ENCODE measurements at regions not wholly inside any gene's neighbourhood (a gene's known extent, or its start where the extent isn't known, plus 50 kb on each side); places are given as distances from the start of the nearest gene placed in this dataset.

DNA sequence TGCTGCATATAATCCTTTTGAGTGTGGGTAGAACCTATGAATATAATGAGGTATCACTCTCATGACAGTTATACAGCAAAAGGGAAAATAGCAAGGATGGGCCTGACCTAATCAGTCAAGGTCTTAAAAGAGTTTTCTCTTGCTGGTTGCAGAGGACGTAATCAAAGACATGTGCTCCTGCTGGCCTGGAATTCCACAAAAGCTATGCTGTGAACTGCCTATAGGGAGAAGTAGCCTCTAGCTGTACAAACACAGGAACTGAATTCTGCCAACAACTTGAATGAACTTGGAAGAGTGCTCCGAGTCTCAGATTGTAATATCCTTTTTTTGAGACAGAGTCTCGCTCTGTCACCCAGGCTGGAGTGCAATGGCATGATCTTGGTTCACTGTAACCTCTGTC, 195.6 kb downstream of the PLK2 start:
- no peak overlapping the region for H2AFZ ChIP-seq (ENCODE audit: low read length)
- DNase-seq (ENCODE audit: low spot score) = no peak
- H4K91ac ChIP-seq (ENCODE audit: low read depth, low read length, poor library complexity) = no peak overlapping the region
- no CpG with 5 or more reads among the region's 3 CpGs for WGBS, 2 donors (ENCODE audit: extremely low coverage in 2 of 2, insufficient read length in 2 of 2, insufficient replicate concordance in 1 of 2)
- H3K4ac ChIP-seq (ENCODE audit: low read length) = no peak overlapping the region
- no peak overlapping the region for H3K4me2 ChIP-seq (ENCODE audit: insufficient read depth, low read length, poor library complexity, severe bottlenecking)
- no peaks in the 10 kb centered on the region for H3K27me3 ChIP-seq (ENCODE audit: control insufficient read depth in 3 of 3, insufficient read depth in 3 of 3, low read depth in 1 of 3, low read length in 3 of 3)
- no peak overlapping the region for H3K23ac ChIP-seq (ENCODE audit: low read depth, low read length, poor library complexity)
- no peak overlapping the region for H3K18ac ChIP-seq (ENCODE audit: low read length)
- no peak overlapping the region for H2BK5ac ChIP-seq (ENCODE audit: low read length)
- H3K4me3 ChIP-seq (ENCODE audit: low read length in 2 of 2) = no peak overlapping the region
- no peak overlapping the region for H2BK12ac ChIP-seq (ENCODE audit: low read length)
- peaks cover 1 to 5% of the 10 kb centered on the region in 2 donors for H3K4me1 ChIP-seq (ENCODE audit: control insufficient read depth in 2 of 2, insufficient read depth in 1 of 2, low read depth in 1 of 2, low read length in 2 of 2)
- no peak overlapping the region for H2BK120ac ChIP-seq (ENCODE audit: low read depth, low read length)
- H3K9ac ChIP-seq (ENCODE audit: low read depth, low read length, poor library complexity) = no peak overlapping the region
- H3K9me3 ChIP-seq (replicated peaks in 1 of 2; ENCODE audit: control insufficient read depth in 2 of 2, insufficient read depth in 1 of 2, low read depth in 1 of 2, low read length in 2 of 2) = no peaks in the 10 kb centered on the region
- no peak overlapping the region for H4K8ac ChIP-seq (ENCODE audit: low read depth, low read length)
- H3K79me1 ChIP-seq (ENCODE audit: low read depth, low read length) = no peaks in the 10 kb centered on the region
- no peaks in the 10 kb centered on the region for H3K36me3 ChIP-seq (replicated peaks in 1 of 2; ENCODE audit: control insufficient read depth in 2 of 2, insufficient read depth in 2 of 2, low read length in 2 of 2)
- H3K27ac ChIP-seq (replicated peaks; ENCODE audit: low read length) = no peak overlapping the region
- no peak overlapping the region for H2BK15ac ChIP-seq (ENCODE audit: low read length)
- no peak overlapping the region for H2AK5ac ChIP-seq (ENCODE audit: low read depth, low read length)
- H3K14ac ChIP-seq (ENCODE audit: low read length) = no peak overlapping the region

DNA sequence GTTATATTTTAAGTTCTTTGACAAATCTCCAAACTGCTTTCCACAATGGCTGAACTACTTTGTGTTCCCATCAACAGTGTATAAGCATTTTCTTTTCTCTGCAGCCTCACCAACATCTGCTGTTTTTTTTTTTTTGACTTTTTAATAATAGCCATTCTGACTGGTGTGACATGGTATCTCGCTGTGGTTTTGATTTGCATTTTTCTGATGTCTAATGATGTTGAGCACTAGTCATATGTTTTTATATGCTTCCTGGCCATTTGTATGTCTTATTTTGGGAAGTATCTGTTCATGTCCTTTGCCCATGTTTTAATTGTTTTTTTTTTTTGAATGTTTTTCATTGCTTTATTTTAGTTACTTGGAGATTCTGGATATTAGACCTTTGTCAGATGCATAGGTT, 196.6 kb downstream of the PLK2 start:
- Histone ChIP-seq H3K4ac (ENCODE audit: low read length) (no peak overlapping the region), H3K36me3 (replicated peaks in 1 of 2; ENCODE audit: control insufficient read depth in 2 of 2, insufficient read depth in 2 of 2, low read length in 2 of 2) (no peaks in the 10 kb centered on the region), H3K79me1 (ENCODE audit: low read depth, low read length) (no peaks in the 10 kb centered on the region), H3K9ac (ENCODE audit: low read depth, low read length, poor library complexity) (no peak overlapping the region), H3K18ac (ENCODE audit: low read length) (no peak overlapping the region), H3K14ac (ENCODE audit: low read length) (no peak overlapping the region), H3K4me2 (ENCODE audit: insufficient read depth, low read length, poor library complexity, severe bottlenecking) (no peak overlapping the region), H2BK120ac (ENCODE audit: low read depth, low read length) (no peak overlapping the region), H4K8ac (ENCODE audit: low read depth, low read length) (no peak overlapping the region), H3K9me3 (replicated peaks in 1 of 2; ENCODE audit: control insufficient read depth in 2 of 2, insufficient read depth in 1 of 2, low read depth in 1 of 2, low read length in 2 of 2) (no peaks in the 10 kb centered on the region), H2BK15ac (ENCODE audit: low read length) (no peak overlapping the region), H3K4me1 (ENCODE audit: control insufficient read depth in 2 of 2, insufficient read depth in 1 of 2, low read depth in 1 of 2, low read length in 2 of 2) (peaks cover 1 to 5% of the 10 kb centered on the region in 2 donors), H4K91ac (ENCODE audit: low read depth, low read length, poor library complexity) (no peak overlapping the region), H2BK12ac (ENCODE audit: low read length) (no peak overlapping the region), H2AFZ (ENCODE audit: low read length) (no peak overlapping the region), H2BK5ac (ENCODE audit: low read length) (no peak overlapping the region), H3K27me3 (ENCODE audit: control insufficient read depth in 3 of 3, insufficient read depth in 3 of 3, low read depth in 1 of 3, low read length in 3 of 3) (no peaks in the 10 kb centered on the region), H3K4me3 (ENCODE audit: low read length in 2 of 2) (no peak overlapping the region), H3K27ac (replicated peaks; ENCODE audit: low read length) (no peak overlapping the region), H3K23ac (ENCODE audit: low read depth, low read length, poor library complexity) (no peak overlapping the region), H2AK5ac (ENCODE audit: low read depth, low read length) (no peak overlapping the region)
- no peak for DNase-seq (ENCODE audit: low spot score)
- no CpG with 5 or more reads among the region's 1 CpG for WGBS, 2 donors (ENCODE audit: extremely low coverage in 2 of 2, insufficient read length in 2 of 2, insufficient replicate concordance in 1 of 2)

GRCh38 chr5:58262226-58262625, 197.7 kb downstream of the PLK2 start:
- Histone ChIP-seq H3K18ac (ENCODE audit: low read length) (no peak overlapping the region), H3K23ac (ENCODE audit: low read depth, low read length, poor library complexity) (no peak overlapping the region), H3K4ac (ENCODE audit: low read length) (no peak overlapping the region), H4K91ac (ENCODE audit: low read depth, low read length, poor library complexity) (no peak overlapping the region), H3K36me3 (replicated peaks in 1 of 2; ENCODE audit: control insufficient read depth in 2 of 2, insufficient read depth in 2 of 2, low read length in 2 of 2) (no peaks in the 10 kb centered on the region), H3K14ac (ENCODE audit: low read length) (no peak overlapping the region), H2BK15ac (ENCODE audit: low read length) (no peak overlapping the region), H3K27ac (replicated peaks; ENCODE audit: low read length) (no peak overlapping the region), H3K79me1 (ENCODE audit: low read depth, low read length) (no peaks in the 10 kb centered on the region), H2AFZ (ENCODE audit: low read length) (no peak overlapping the region), H2BK12ac (ENCODE audit: low read length) (no peak overlapping the region), H3K4me1 (ENCODE audit: control insufficient read depth in 2 of 2, insufficient read depth in 1 of 2, low read depth in 1 of 2, low read length in 2 of 2) (peaks cover 1 to 5% of the 10 kb centered on the region in 2 donors), H2BK5ac (ENCODE audit: low read length) (no peak overlapping the region), H2AK5ac (ENCODE audit: low read depth, low read length) (no peak overlapping the region), H3K9me3 (replicated peaks in 1 of 2; ENCODE audit: control insufficient read depth in 2 of 2, insufficient read depth in 1 of 2, low read depth in 1 of 2, low read length in 2 of 2) (no peaks in the 10 kb centered on the region), H3K9ac (ENCODE audit: low read depth, low read length, poor library complexity) (no peak overlapping the region), H3K4me3 (ENCODE audit: low read length in 2 of 2) (no peak overlapping the region), H3K4me2 (ENCODE audit: insufficient read depth, low read length, poor library complexity, severe bottlenecking) (no peak overlapping the region), H2BK120ac (ENCODE audit: low read depth, low read length) (no peak overlapping the region), H3K27me3 (ENCODE audit: control insufficient read depth in 3 of 3, insufficient read depth in 3 of 3, low read depth in 1 of 3, low read length in 3 of 3) (no peaks in the 10 kb centered on the region), H4K8ac (ENCODE audit: low read depth, low read length) (no peak overlapping the region)
- DNase-seq (ENCODE audit: low spot score) = no peak
- WGBS, 2 donors (ENCODE audit: extremely low coverage in 2 of 2, insufficient read length in 2 of 2, insufficient replicate concordance in 1 of 2) = no CpG with 5 or more reads among the region's 1 CpG

GRCh38 chr5:58261605-58262004, 198.3 kb downstream of the PLK2 start:
- no CpG with 5 or more reads among the region's 4 CpGs for WGBS, 2 donors (ENCODE audit: extremely low coverage in 2 of 2, insufficient read length in 2 of 2, insufficient replicate concordance in 1 of 2)

More at GRCh38 chr5:58261605-58262004, 198.3 kb downstream of the PLK2 start:
- no peaks in the 10 kb centered on the region for H3K27me3 ChIP-seq (ENCODE audit: control insufficient read depth in 3 of 3, insufficient read depth in 3 of 3, low read depth in 1 of 3, low read length in 3 of 3)
- peaks cover 1 to 5% of the 10 kb centered on the region in 2 donors for H3K4me1 ChIP-seq (ENCODE audit: control insufficient read depth in 2 of 2, insufficient read depth in 1 of 2, low read depth in 1 of 2, low read length in 2 of 2)
- H2AK5ac ChIP-seq (ENCODE audit: low read depth, low read length) = no peak overlapping the region
- no peak overlapping the region for H2BK15ac ChIP-seq (ENCODE audit: low read length)
- no peak overlapping the region for H2BK120ac ChIP-seq (ENCODE audit: low read depth, low read length)
- H3K4me3 ChIP-seq (ENCODE audit: low read length in 2 of 2) = no peak overlapping the region
- H3K14ac ChIP-seq (ENCODE audit: low read length) = no peak overlapping the region
- no peak overlapping the region for H4K8ac ChIP-seq (ENCODE audit: low read depth, low read length)
- H2BK12ac ChIP-seq (ENCODE audit: low read length) = no peak overlapping the region
- no peak for DNase-seq (ENCODE audit: low spot score)
- H3K4ac ChIP-seq (ENCODE audit: low read length) = no peak overlapping the region
- no peaks in the 10 kb centered on the region for H3K79me1 ChIP-seq (ENCODE audit: low read depth, low read length)
- H3K4me2 ChIP-seq (ENCODE audit: insufficient read depth, low read length, poor library complexity, severe bottlenecking) = no peak overlapping the region
- no peak overlapping the region for H4K91ac ChIP-seq (ENCODE audit: low read depth, low read length, poor library complexity)
- H3K18ac ChIP-seq (ENCODE audit: low read length) = no peak overlapping the region
- no peak overlapping the region for H2BK5ac ChIP-seq (ENCODE audit: low read length)
- no peak overlapping the region for H2AFZ ChIP-seq (ENCODE audit: low read length)
- H3K9ac ChIP-seq (ENCODE audit: low read depth, low read length, poor library complexity) = no peak overlapping the region
- H3K9me3 ChIP-seq (replicated peaks in 1 of 2; ENCODE audit: control insufficient read depth in 2 of 2, insufficient read depth in 1 of 2, low read depth in 1 of 2, low read length in 2 of 2) = no peaks in the 10 kb centered on the region
- no peaks in the 10 kb centered on the region for H3K36me3 ChIP-seq (replicated peaks in 1 of 2; ENCODE audit: control insufficient read depth in 2 of 2, insufficient read depth in 2 of 2, low read length in 2 of 2)
- no peak overlapping the region for H3K27ac ChIP-seq (replicated peaks; ENCODE audit: low read length)
- no peak overlapping the region for H3K23ac ChIP-seq (ENCODE audit: low read depth, low read length, poor library complexity)

Data from neuronal stem cell (in vitro differentiated cells).